Fibroblast of the conjunctiva (primary cell): ENCODE measurements at regions not wholly inside any gene's neighbourhood (a gene's known extent, or its start where the extent isn't known, plus 50 kb on each side); places are given as distances from the start of the nearest gene placed in this dataset.
"Not testable (repeated sequence)": the region's sequence is repeated elsewhere in the genome, so short reads cannot be mapped to it uniquely, and the experiment has no call there.

ENCODE experiments used
- DNase-seq: peaks from one replicate; pipeline ENCODE4 v3.0.0-alpha.2; 2010; ENCODE audit warnings: low read depth

GRCh38 chr2:12453731-12454130 lies 263.0 kb upstream of the TRIB2 start:
- no peak for DNase-seq

- DNase-seq = peak; percentile 78
Observed at GRCh38 chr2:12455661-12456060, 261.1 kb upstream of the TRIB2 start.

- DNase-seq = peak; percentile 100
Observed at GRCh38 chr2:12456293-12457106, 260.2 kb upstream of the TRIB2 start.

GRCh38 chr2:12457831-12458230 lies 258.9 kb upstream of the TRIB2 start:
- DNase-seq = no peak

- no peak for DNase-seq
Observed at GRCh38 chr2:12463189-12463588, 253.5 kb upstream of the TRIB2 start.

GRCh38 chr2:12465631-12466135 lies 251.1 kb upstream of the TRIB2 start:
- no peak for DNase-seq

- DNase-seq = no peak
Observed at GRCh38 chr2:12467303-12467702, 249.4 kb upstream of the TRIB2 start.

- DNase-seq = peak; percentile 84
Observed at GRCh38 chr2:12469141-12469561, 247.6 kb upstream of the TRIB2 start.

- DNase-seq = not testable (repeated sequence)
Observed at GRCh38 chr2:12472265-12472664, 244.5 kb upstream of the TRIB2 start.

GRCh38 chr2:12478151-12479064 lies 238.3 kb upstream of the TRIB2 start:
- DNase-seq = no peak

- no peak for DNase-seq
Observed at GRCh38 chr2:12479065-12479601, 237.6 kb upstream of the TRIB2 start.

- no peak for DNase-seq
Observed at GRCh38 chr2:12484536-12485115, 232.1 kb upstream of the TRIB2 start.

- no peak for DNase-seq
Observed at GRCh38 chr2:12486205-12487118, 230.3 kb upstream of the TRIB2 start.

GRCh38 chr2:12487253-12488004 lies 229.3 kb upstream of the TRIB2 start:
- no peak for DNase-seq

- no peak for DNase-seq
Observed at GRCh38 chr2:12488352-12489318, 228.1 kb upstream of the TRIB2 start.

GRCh38 chr2:12490641-12491040 lies 226.1 kb upstream of the TRIB2 start:
- no peak for DNase-seq

GRCh38 chr2:12492360-12492759 lies 224.4 kb upstream of the TRIB2 start:
- DNase-seq = not testable (repeated sequence)

- DNase-seq = peak; percentile 12
Observed at GRCh38 chr2:12493031-12493513, 223.7 kb upstream of the TRIB2 start.
